ENCODE measurements at regions not wholly inside any gene's neighbourhood (a gene's known extent, or its start where the extent isn't known, plus 50 kb on each side); places are given as distances from the start of the nearest gene placed in this dataset.

- Histone ChIP-seq H2BK120ac (ENCODE audit: low read depth, low read length, poor library complexity, severe bottlenecking) (no peak overlapping the region), H2BK15ac (ENCODE audit: low read depth, low read length) (no peak overlapping the region), H3K79me2 (ENCODE audit: insufficient read depth, low read length) (no peaks in the 10 kb centered on the region), H3K23ac (ENCODE audit: insufficient read length, low read depth, low read length) (no peak overlapping the region), H2BK12ac (ENCODE audit: insufficient read length, low read depth, low read length) (no peak overlapping the region), H4K5ac (ENCODE audit: insufficient read length, low read depth, low read length) (no peak overlapping the region), H3K4me1 (ENCODE audit: insufficient read depth, low read length) (no peaks in the 10 kb centered on the region), H3K27me3 (ENCODE audit: insufficient read depth, low read length) (no peaks in the 10 kb centered on the region), H3K27ac (ENCODE audit: insufficient read length, low read depth, low read length) (no peak overlapping the region), H2AFZ (ENCODE audit: low read length) (no peak overlapping the region), H3K4me2 (ENCODE audit: insufficient read depth, insufficient read length, low read length) (no peak overlapping the region), H3K9me3 (ENCODE audit: control insufficient read depth, low read depth, low read length) (peaks cover 6% of the 10 kb centered on the region), H3K79me1 (ENCODE audit: insufficient read depth, low read depth, low read length, poor library complexity, severe bottlenecking) (no peaks in the 10 kb centered on the region), H2BK5ac (ENCODE audit: insufficient read length, low read length) (no peak overlapping the region), H3K56ac (ENCODE audit: insufficient read length, low read depth, low read length) (no peak overlapping the region), H4K91ac (ENCODE audit: insufficient read length, low read depth, low read length) (no peak overlapping the region), H2BK20ac (ENCODE audit: low read depth, low read length, poor library complexity, severe bottlenecking) (no peak overlapping the region), H3K23me2 (ENCODE audit: insufficient read length, low read depth, low read length, poor library complexity, severe bottlenecking) (no peaks in the 10 kb centered on the region), H2AK5ac (ENCODE audit: insufficient read length, low read length) (no peak overlapping the region), H3T11ph (ENCODE audit: low read length) (no peak overlapping the region), H3K4ac (ENCODE audit: low read depth, low read length) (no peak overlapping the region), H3K9ac (ENCODE audit: extremely low read depth, insufficient read length, low read length) (no peak overlapping the region), H3K14ac (ENCODE audit: insufficient read depth, low read length) (no peak overlapping the region), H3K18ac (ENCODE audit: insufficient read length, low read depth, low read length) (no peak overlapping the region), H4K20me1 (ENCODE audit: control insufficient read depth, insufficient read depth, insufficient read length) (no peaks in the 10 kb centered on the region), H4K8ac (replicated peaks; ENCODE audit: insufficient read length, low read depth, low read length) (no peak overlapping the region)
- Mint-ChIP-seq H3K27ac (no peak overlapping the region), H3K4me3 (no peak overlapping the region), H3K36me3 (ENCODE audit: insufficient read depth in 1 of 3, low read depth in 3 of 3) (no peaks in the 10 kb centered on the region; a peak in 1 of 7 replicates), H3K4me1 (no peaks in the 10 kb centered on the region; a peak in 1 of 4 replicates), H3K9me3 (peaks cover 57 to 64% of the 10 kb centered on the region in 2 experiments), H3K27me3 (ENCODE audit: low read depth) (peaks cover 7% of the 10 kb centered on the region)
- WGBS (ENCODE audit: extremely low coverage, insufficient read length, low lambda C conversion rate), result no CpG with 5 or more reads among the region's 3 CpGs
- no peak for TF ChIP-seq CTCF (conservative IDR thresholded peaks at IDR 0.05)
- no peak for DNase-seq
Observed at GRCh38 chrX:150038315-150038714, 100.0 kb upstream of the EOLA2 start.
